Spleen (tissue), 11 donors: ENCODE measurements at regions not wholly inside any gene's neighbourhood (a gene's known extent, or its start where the extent isn't known, plus 50 kb on each side); places are given as distances from the start of the nearest gene placed in this dataset.
A peak's percentile ranks its signal among the peaks of the same experiment; 100 is the strongest.

ENCODE experiments used
- DNase-seq: peaks from one replicate; pipeline ENCODE4 v3.0.0-alpha.2; 2020
- H3K27ac ChIP-seq, 8 donors: fragments of 200-600 bp; sonication (generic) in 7 of 8; 1 replicate in 4 of 8; 2 replicates in 4 of 8; pipeline versions ENCODE4 v1.5.0 to v1.8.0; 2016 to 2021; ENCODE audit warnings: inconsistent platforms in 4 of 8, mild to moderate bottlenecking in 4 of 8, moderate library complexity in 1 of 8
- H3K27me3 ChIP-seq, 7 donors: fragments of 200-600 bp; sonication (generic) in 6 of 7; replicated peaks in 1 of 7; 1 replicate in 4 of 7; 2 replicates in 3 of 7; pipeline versions ENCODE4 v1.5.0 to v1.8.0; 2016 to 2021; ENCODE audit warnings: inconsistent platforms in 3 of 7, mild to moderate bottlenecking in 1 of 7
- H3K36me3 ChIP-seq, 6 donors: fragments of 200-600 bp; sonication (generic) in 5 of 6; 1 replicate in 4 of 6; 2 replicates in 2 of 6; pipeline versions ENCODE4 v1.5.0 to v1.8.0; 2016 to 2021; ENCODE audit warnings: inconsistent platforms in 2 of 6
- H3K4me1 ChIP-seq, 6 donors: fragments of 200-600 bp; sonication (generic) in 5 of 6; 1 replicate in 3 of 6; 2 replicates in 3 of 6; pipeline versions ENCODE4 v1.5.0 to v1.8.0; 2016 to 2021; ENCODE audit warnings: inconsistent platforms in 3 of 6
- H3K4me3 ChIP-seq, 8 donors: fragments of 200-600 bp; sonication (generic) in 7 of 8; 1 replicate in 4 of 8; 2 replicates in 4 of 8; pipeline versions ENCODE4 v1.5.0 to v1.8.0; 2016 to 2021; ENCODE audit warnings: inconsistent platforms in 4 of 8, mild to moderate bottlenecking in 4 of 8, moderate library complexity in 2 of 8
- H3K9me3 ChIP-seq, 8 donors: fragments of 200-600 bp; sonication (generic) in 7 of 8; 1 replicate in 4 of 8; 2 replicates in 4 of 8; pipeline versions ENCODE4 v1.5.0 to v1.8.0; 2016 to 2021; ENCODE audit warnings: inconsistent platforms in 4 of 8
- POLR2A ChIP-seq, 3 donors: fragments of 450-650 bp; IDR thresholded peaks; one replicate each; pipeline ENCODE4 v1.5.1; 2017; ENCODE audit warnings: antibody characterized with exemption in 3 of 3, mild to moderate bottlenecking in 1 of 3
- POLR2AphosphoS5 ChIP-seq, 3 donors: sonication (generic); formaldehyde crosslinking; IDR thresholded peaks; one replicate each; pipeline ENCODE4 v1.5.1; 2017; ENCODE audit warnings: antibody characterized with exemption in 3 of 3
- WGBS, 5 donors: extraction: QIAGEN DNeasy Blood & Tissue Kit in 3 of 5; methylation state at CpG; one replicate each; pipeline versions ENCODE4 v1.1.5 to v1.1.7; 2013 to 2018; 5-methylcytosine and 5-hydroxymethylcytosine counted together
- intact Hi-C: fragments of 100-400 bp; cut with DNase I; formaldehyde crosslinking; loops from one replicate; pipeline ENCODE4 v1.15.0; 2023; ENCODE audit warnings: low total_unique reads
- TF ChIP-seq, protein P1 (sequence below), 11 experiments: fragments of 200-600 bp in 7 of 11; fragments of 450-650 bp in 4 of 11; sonication (generic) in 4 of 11; IDR thresholded peaks in 8 of 11; conservative IDR thresholded peaks in 3 of 11; 1 replicate in 7 of 11; 2 replicates in 4 of 11; pipeline versions ENCODE4 v1.4.0 to v1.8.0; 2016 to 2021; ENCODE audit warnings: antibody characterized with exemption in 11 of 11, inconsistent platforms in 4 of 11, mild to moderate bottlenecking in 1 of 11
- donor health status: healthy with polysubstance abuse.
- donor health status: DM: no; HTN: no; CAD: no; lungs with moderate emphysema.
- donor health status: DM: no; HTN: no; CAD: no.
- donor health status: Bipolar disorder and iron deficiency.
- donor health status: healthy.
- donor health status: DM: no; HTN: no; CAD: no.
- donor health status: DM: yes; HTN: yes; CAD: no.

GRCh38 chrX:40278340-40279090, 180.8 kb upstream of the BCOR start:
- no peaks in the 10 kb centered on the region for H3K27me3 ChIP-seq
- H3K27ac ChIP-seq = no peak overlapping the region
- H3K4me3 ChIP-seq = no peak overlapping the region
- intact Hi-C loops = no loop called here
- TF ChIP-seq POLR2A (IDR thresholded peaks at IDR 0.05) (no peak), POLR2AphosphoS5 (IDR thresholded peaks at IDR 0.05) (no peak)
- peaks cover 0 to 14% (median 4%) of the 10 kb centered on the region in 6 donors for H3K4me1 ChIP-seq
- no peak for DNase-seq
- WGBS, 5 donors = 77 to 84% (median 80%) methylated on average over 9 to 10 of the region's 10 CpGs
- H3K36me3 ChIP-seq = no peaks in the 10 kb centered on the region
- peaks cover 0 to 12% (median 1%) of the 10 kb centered on the region in 8 donors for H3K9me3 ChIP-seq

GRCh38 chrX:40277672-40278071, 179.9 kb upstream of the BCOR start:
- H3K27ac ChIP-seq = no peak overlapping the region
- no peak overlapping the region for H3K4me3 ChIP-seq
- TF ChIP-seq POLR2AphosphoS5 (IDR thresholded peaks at IDR 0.05) = no peak
- no peak for TF ChIP-seq POLR2A (IDR thresholded peaks at IDR 0.05)
- TF ChIP-seq, protein P1, sequence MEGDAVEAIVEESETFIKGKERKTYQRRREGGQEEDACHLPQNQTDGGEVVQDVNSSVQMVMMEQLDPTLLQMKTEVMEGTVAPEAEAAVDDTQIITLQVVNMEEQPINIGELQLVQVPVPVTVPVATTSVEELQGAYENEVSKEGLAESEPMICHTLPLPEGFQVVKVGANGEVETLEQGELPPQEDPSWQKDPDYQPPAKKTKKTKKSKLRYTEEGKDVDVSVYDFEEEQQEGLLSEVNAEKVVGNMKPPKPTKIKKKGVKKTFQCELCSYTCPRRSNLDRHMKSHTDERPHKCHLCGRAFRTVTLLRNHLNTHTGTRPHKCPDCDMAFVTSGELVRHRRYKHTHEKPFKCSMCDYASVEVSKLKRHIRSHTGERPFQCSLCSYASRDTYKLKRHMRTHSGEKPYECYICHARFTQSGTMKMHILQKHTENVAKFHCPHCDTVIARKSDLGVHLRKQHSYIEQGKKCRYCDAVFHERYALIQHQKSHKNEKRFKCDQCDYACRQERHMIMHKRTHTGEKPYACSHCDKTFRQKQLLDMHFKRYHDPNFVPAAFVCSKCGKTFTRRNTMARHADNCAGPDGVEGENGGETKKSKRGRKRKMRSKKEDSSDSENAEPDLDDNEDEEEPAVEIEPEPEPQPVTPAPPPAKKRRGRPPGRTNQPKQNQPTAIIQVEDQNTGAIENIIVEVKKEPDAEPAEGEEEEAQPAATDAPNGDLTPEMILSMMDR (IDR thresholded peaks at IDR 0.05 in 8 of 11, conservative IDR thresholded peaks at IDR 0.05 in 3 of 11) = no peak
- DNase-seq = no peak
- H3K27me3 ChIP-seq = no peaks in the 10 kb centered on the region
- no peaks in the 10 kb centered on the region for H3K36me3 ChIP-seq
- peaks cover 0 to 12% (median 1%) of the 10 kb centered on the region in 8 donors for H3K9me3 ChIP-seq
- 72 to 89% (median 83%) methylated on average over 1 to 3 of the region's 3 CpGs for WGBS, 5 donors
- peaks cover 0 to 21% (median 4%) of the 10 kb centered on the region in 6 donors for H3K4me1 ChIP-seq
- intact Hi-C loops = no loop called here

- WGBS, 5 donors = 26 to 59% (median 48%) methylated on average over 4 to 15 of the region's 15 CpGs
- intact Hi-C loops = no loop called here
- Histone ChIP-seq H3K9me3 (peaks cover 0 to 14% (median 1%) of the 10 kb centered on the region in 8 donors), H3K4me1 (peaks cover 0 to 10% (median 0%) of the 10 kb centered on the region in 6 donors), H3K4me3 (no peak overlapping the region), H3K27ac (peak overlapping the region in 2 of 8 donors; percentile 11 to 28), H3K27me3 (no peaks in the 10 kb centered on the region), H3K36me3 (no peaks in the 10 kb centered on the region)
- TF ChIP-seq POLR2AphosphoS5 (IDR thresholded peaks at IDR 0.05) = peak in 2 of 3 donors; percentile 34 to 54
- TF ChIP-seq, protein P1 (IDR thresholded peaks at IDR 0.05 in 8 of 11, conservative IDR thresholded peaks at IDR 0.05 in 3 of 11) = no peak
- DNase-seq = peak; percentile 73
Measured at GRCh38 chrX:40273356-40274050, 175.7 kb upstream of the BCOR start.

DNA sequence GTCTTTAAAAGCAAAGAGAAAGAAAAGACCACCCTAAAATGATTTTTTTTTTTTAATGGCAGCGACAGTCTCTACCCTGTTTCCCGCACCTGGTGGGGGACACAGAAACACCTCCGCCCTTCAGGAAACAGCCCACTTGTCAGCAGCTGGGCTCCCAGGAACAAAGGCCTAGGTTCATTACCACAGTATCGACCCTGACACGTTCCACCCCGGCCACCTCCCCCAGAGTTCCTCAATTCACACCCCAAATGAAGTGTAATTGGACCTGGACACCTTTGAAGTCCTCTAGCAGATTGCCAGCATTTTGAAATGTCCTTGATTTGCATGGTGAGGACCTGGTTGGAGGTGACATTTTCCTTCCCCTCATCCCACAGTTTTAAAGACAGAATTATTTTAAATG, 175.0 kb upstream of the BCOR start:
- Histone ChIP-seq H3K36me3 (no peaks in the 10 kb centered on the region), H3K4me1 (peaks cover 0 to 15% (median 3%) of the 10 kb centered on the region in 6 donors), H3K4me3 (no peak overlapping the region), H3K9me3 (peaks cover 0 to 14% (median 1%) of the 10 kb centered on the region in 8 donors), H3K27me3 (no peaks in the 10 kb centered on the region), H3K27ac (no peak overlapping the region)
- 17 to 49% (median 26%) methylated on average over 6 of the region's 6 CpGs for WGBS, 5 donors
- intact Hi-C loops = no loop called here
- TF ChIP-seq POLR2AphosphoS5 (IDR thresholded peaks at IDR 0.05) (no peak), POLR2A (IDR thresholded peaks at IDR 0.05) (no peak)
- TF ChIP-seq, protein P1 (IDR thresholded peaks at IDR 0.05 in 8 of 11, conservative IDR thresholded peaks at IDR 0.05 in 3 of 11) = no peak
- DNase-seq = peak; percentile 53
